Occipital lobe (tissue), 1 donor: ENCODE measurements at regions not wholly inside any gene's neighbourhood (a gene's known extent, or its start where the extent isn't known, plus 50 kb on each side); places are given as distances from the start of the nearest gene placed in this dataset.
"Not testable (repeated sequence)": the region's sequence is repeated elsewhere in the genome, so short reads cannot be mapped to it uniquely, and the experiment has no call there.

ENCODE experiments used
- DNase-seq: peaks from one replicate; lab custom pipeline; 2025; lab: John Stamatoyannopoulos, UW

DNA sequence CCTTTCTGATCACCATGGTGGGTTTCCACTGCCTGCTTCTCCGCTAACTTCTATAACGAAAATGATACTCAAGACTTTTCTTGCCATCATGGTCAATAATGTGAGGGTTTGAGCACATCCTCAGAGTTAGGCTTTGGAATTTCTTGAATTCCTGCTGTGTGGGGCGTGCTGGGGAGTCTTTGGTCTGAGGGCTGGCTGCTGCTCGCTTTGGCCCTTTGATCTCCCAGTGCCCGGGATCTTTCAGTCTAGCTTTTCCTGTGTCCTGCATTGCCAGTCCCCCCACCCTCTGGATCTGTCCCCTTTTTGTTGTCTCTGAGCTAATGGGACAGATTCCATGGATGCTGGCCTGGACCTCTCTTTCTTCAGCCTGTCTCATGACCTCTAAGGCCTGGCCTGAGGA is 182.6 kb downstream of the NPIPA7 start:
- not testable (repeated sequence) for DNase-seq

GRCh38 chr16:16563962-16564361 is 185.0 kb downstream of the NPIPA7 start:
- DNase-seq: not testable (repeated sequence)

DNA sequence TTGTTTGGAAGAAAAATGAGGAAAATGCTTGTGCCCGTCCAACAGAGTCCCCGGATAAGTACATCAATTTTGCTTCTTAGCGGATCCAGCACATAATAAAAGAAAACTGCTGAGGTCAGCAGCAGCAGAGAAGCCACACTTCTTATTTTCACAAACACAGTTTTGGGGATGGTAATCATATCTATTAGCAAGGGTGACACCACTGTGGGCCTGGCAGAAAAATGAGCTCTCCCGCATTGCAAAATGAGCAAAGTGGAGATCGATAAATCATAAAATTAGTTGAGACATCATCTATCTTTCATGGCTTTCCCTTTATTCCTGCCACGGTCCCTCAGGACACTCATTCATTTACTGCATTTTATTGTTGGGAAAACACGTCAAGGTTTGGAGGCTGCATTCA is 186.4 kb downstream of the NPIPA7 start:
- DNase-seq: not testable (repeated sequence)

DNA sequence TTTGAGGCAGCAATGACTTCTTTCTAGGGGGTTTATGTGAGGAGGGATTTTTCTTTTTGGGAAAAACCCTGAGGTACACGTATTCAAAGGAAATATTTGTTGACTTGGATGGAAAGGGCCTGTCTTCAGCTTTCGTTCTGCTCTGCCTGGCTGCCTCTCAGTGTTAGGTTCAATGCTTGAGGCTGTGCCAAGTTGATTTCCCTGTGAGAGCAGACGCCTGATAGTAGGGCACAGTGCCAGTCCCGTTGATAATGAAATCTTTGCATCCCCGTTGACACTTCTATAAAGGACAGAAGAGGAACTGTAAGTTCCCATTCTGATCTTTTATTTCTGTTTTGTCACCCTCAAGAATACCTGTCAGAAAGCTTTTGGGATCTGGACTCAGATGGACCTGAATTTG is 191.1 kb downstream of the NPIPA7 start:
- DNase-seq: not testable (repeated sequence)

DNA sequence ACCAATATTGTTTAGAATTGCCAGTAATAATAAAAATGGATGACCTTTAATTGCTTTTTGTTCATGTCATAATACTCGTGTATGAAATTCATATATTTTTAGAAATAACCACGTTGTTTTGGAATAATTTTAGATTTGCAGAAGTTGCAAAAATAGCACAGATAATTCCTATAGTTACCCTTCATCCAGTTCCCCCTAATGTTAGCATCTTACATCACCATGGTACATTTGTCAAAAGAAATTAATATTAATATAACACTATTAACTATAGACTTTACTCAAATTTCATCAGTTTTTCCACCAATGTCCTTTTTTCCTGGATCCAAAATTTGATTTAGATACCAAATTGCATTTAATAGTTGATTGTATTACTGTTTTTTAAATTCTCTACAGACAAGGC is 191.9 kb downstream of the NPIPA7 start:
- DNase-seq: not testable (repeated sequence)

GRCh38 chr16:16572130-16572774 is 193.3 kb downstream of the NPIPA7 start:
- DNase-seq: not testable (repeated sequence)

DNA sequence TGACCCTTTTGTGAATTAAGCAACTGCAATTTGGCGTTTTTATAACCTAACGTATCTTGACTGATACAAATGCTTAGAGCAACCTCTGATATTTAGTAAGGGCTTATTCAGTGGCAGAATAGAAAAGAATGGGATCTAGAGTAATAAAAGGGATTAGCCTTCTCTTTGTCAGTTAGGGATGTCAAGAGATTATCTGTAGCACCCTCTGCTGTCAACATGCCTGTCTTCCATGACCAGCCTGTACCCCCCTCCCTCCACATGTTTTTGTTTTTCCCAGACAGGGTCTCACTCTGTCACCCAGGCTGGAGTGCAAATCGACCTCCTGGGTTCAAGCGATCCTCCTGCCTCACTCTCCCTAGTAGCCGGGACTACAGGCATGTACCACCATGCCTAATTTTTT is 198.1 kb downstream of the NPIPA7 start:
- not testable (repeated sequence) for DNase-seq

DNA sequence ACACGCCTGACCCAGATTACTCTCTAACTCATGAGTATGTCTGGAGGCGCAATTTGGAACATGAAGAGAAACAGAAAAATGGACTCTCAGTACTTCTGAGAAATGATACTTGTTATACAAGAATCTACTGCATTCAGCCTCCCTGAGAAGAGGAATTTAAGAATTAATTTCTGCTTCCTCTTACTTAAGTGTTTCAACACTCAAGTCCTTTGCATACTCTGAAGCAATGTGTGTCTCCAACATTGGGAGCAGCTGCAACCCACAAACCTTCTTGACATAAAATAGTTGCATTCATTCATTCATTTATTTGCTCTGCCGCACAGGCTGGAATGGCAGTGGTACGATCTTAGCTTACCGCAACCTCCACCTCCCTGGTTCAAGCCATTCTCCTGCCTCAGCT is 199.8 kb downstream of the NPIPA7 start:
- DNase-seq: no peak

DNA sequence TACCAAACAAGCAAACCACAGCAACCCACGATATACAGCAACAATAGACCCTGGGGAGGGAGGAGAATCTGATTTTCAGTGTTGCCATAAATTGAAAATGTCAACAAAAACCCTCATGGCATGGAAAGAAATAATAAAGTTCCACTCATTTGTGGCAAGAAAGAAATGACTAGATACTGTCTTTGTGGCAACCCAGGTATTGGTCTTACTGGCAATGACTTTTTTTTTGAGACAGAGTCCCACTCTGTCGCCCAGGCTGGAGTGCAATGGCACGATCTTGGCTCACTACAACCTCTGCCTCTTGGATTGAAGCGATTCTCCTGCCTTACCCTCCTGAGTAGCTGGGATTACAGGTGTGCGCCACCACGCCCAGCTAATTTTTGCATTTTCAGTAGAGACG is 204.0 kb downstream of the NPIPA7 start:
- DNase-seq: not testable (repeated sequence)

DNA sequence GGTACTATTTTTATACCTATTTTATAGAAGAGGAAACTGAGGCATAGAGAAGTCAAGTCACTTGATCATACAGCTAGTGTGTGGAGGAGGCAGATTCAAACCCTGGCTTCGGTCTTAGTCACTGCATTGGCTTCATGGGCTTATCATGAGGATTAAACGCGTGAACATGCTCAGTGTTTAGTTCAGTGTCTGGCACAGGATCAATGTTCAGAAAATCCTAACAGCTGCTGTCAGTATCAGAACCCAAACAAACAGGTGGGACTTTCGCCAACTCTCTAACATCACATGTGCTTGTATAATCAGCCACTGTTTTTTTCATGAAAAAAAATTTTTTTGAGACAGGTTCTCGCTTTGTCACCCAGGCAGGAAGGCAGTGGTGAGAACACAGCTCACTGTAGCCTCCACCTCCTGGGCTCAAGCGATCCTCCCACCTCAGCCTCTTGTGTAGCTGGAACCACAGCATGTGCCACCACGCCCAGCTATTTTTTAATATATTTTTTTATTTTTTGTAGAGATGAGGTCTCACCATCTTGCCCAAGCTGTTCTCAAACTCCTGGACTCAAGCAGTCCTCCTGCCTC is 207.2 kb downstream of the NPIPA7 start:
- DNase-seq: not testable (repeated sequence)

DNA sequence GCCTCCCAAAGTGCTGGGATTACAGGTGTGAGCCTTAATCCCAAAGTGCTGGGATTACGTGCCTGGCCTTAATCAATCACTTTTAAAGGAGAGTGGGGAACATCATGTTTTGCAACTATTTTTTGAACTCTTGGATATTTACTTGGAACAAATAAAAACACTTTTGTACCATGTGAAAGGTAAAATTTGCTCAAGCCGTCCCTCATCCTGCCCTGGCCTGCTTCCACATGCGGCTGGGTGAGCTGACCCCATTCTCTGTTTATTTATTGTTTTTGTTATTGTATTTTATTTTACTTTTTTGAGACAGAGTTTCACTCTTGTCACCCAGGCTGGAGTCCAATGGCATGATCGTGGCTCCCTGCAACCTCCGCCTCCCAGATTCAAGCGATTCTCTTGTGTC is 208.0 kb downstream of the NPIPA7 start:
- DNase-seq: not testable (repeated sequence)

DNA sequence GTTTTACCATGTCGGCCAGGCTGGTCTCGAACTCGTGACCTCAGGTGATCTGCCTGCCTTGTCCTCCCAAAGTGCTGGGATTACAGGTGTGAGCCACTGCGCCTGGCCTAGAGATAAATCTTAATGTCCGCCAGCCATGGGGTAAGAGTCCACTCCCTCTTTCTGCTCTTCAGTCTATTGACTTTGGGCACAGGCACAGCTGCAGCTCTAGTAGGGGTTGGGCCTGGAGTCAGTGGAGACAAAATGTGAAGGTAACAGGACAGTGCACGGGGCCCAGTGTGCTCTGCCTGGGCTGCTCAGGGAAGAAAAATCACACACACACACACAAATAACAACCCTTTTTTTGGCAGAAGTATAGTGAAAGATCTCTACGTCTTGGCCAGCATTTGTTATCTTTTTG is 209.5 kb downstream of the NPIPA7 start:
- not testable (repeated sequence) for DNase-seq

- DNase-seq: not testable (repeated sequence)
Measured at GRCh38 chr16:16590654-16591318, 211.8 kb downstream of the NPIPA7 start.

- not testable (repeated sequence) for DNase-seq
Measured at GRCh38 chr16:16593156-16593863, 214.4 kb downstream of the NPIPA7 start.

DNA sequence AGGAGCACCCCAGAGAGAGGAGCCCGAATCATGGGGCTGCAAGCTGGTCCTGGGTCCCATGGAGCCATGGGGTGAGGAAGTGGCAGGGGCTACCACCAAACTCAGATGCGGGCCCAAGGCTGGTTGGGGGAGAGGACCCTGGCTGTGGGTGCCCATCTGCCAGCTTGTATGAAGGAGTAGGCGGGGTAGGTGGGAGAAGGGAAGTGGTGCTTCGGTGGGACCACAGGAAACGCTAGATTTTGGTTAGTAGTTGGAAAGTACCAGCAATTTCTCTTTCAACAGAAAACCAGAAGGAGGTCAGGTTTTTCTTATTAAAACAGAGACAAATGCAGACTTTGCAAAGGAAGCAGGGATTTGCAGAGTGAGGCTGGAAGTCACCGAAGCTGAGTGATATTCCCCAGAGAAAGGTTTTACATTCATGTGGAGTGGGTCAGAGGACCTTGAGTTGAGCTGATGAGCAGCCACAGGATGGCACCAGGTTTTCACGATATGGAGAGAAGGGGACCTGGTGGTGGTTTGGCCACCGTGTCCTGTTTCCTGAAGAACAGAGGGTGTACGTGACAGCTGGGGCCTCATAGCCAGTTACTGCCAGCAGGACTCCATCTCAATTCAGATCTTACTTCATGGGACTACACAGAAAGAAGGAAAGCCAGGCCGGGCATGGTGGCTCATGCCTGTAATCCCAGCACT is 216.2 kb downstream of the NPIPA7 start:
- DNase-seq: not testable (repeated sequence)

GRCh38 chr16:16601239-16601638 is 222.3 kb downstream of the NPIPA7 start:
- DNase-seq: not testable (repeated sequence)

- DNase-seq: not testable (repeated sequence)
Measured at GRCh38 chr16:16607401-16608082, 228.6 kb downstream of the NPIPA7 start.

- not testable (repeated sequence) for DNase-seq
Measured at GRCh38 chr16:16609627-16610026, 230.7 kb downstream of the NPIPA7 start.

DNA sequence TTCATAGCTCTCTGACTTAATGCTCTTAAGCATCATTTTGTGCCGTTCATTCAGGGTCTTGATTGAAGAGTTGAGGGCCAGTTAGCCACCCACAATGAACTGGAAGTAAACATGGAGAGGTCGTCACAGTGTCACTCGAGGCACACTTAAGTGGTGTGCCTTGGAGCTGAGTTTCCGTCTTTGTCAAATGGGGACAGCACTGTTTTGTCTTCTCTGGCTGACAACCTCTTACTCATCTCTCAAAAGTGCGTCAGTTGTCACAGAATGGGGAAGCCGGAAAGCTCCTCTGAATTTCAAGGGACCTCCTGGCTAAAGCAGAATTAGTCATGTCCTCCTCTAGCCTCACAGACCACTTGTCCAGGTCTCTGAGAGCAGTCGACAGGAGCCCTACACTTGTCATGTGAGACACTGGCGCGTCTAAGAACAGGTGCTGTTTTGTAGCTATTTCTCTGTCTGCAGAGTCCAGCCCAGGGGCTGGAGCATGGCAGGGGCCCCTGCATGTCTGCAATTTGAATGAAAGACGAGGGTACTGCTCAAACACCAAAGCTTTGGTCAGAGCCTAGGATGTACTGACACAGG is 231.5 kb downstream of the NPIPA7 start:
- not testable (repeated sequence) for DNase-seq

DNA sequence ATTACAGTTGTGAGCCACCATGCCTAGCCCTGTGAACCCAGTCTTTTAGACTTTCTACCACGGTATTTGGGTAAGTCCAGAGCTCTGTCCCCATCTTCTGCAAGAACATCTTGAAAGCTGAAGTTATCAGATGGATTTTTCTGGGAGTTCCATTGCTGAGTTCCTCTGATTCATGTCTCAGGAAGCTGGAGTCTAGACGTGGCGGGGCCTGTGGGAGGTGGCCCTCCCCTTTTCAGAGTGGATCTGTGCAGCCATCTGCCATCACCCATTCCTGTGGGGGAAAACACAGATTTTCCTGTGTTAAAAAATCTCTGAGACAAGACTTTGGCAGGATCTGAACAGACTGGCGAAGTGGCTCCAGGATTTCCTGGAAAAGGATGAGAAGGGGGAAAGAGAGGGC is 234.3 kb downstream of the NPIPA7 start:
- DNase-seq: not testable (repeated sequence)
